H1 (cell line): ENCODE measurements at regions not wholly inside any gene's neighbourhood (a gene's known extent, or its start where the extent isn't known, plus 50 kb on each side); places are given as distances from the start of the nearest gene placed in this dataset.

Experiments
- CTCF ChIA-PET: fragments of 300-600 bp; sonication (Branson Sonifier 250); formaldehyde crosslinking; loops from one replicate; lab custom pipeline; 2021; ENCODE audit not compliant: partially characterized antibody; lab: Charles Lee
- POLR2A ChIA-PET: fragments of 300-600 bp; sonication (Branson Sonifier 250); formaldehyde crosslinking; loops from one replicate; lab custom pipeline; 2021; ENCODE audit warnings: inconsistent platforms; ENCODE audit not compliant: partially characterized antibody; lab: Charles Lee
- DNase-seq, 2 experiments: peaks; one replicate each; pipeline versions ENCODE4 v3.0.0 to v3.0.0-alpha.2; 2010 to 2022; ENCODE audit warnings: low spot score in 2 of 2, low read depth in 1 of 2, mixed read lengths in 1 of 2
- FAIRE-seq: peaks from 2 replicates; lab custom pipeline; 2011; peaks lifted over from hg19 to GRCh38; lab: Jason Lieb, UNC
- H2AFZ ChIP-seq: 2 replicates; pipeline ENCODE4 v1.8.1; 2012; ENCODE audit warnings: low read length, inconsistent platforms
- H2AK5ac ChIP-seq: 2 replicates; pipeline ENCODE4 v1.6.1; 2013; ENCODE audit warnings: low read depth, low read length
- H2BK120ac ChIP-seq: replicated peaks from 2 replicates; pipeline ENCODE3; 2013; ENCODE audit warnings: low read depth, low read length, inconsistent platforms
- H2BK12ac ChIP-seq: 2 replicates; pipeline ENCODE4 v1.6.1; 2013; ENCODE audit warnings: low read depth, low read length
- H2BK15ac ChIP-seq: 2 replicates; pipeline ENCODE4 v1.6.1; 2013; ENCODE audit warnings: low read length
- H2BK20ac ChIP-seq: 2 replicates; pipeline ENCODE4 v1.6.1; 2013; ENCODE audit warnings: low read length
- H2BK5ac ChIP-seq: 2 replicates; pipeline ENCODE4 v1.6.1; 2013; ENCODE audit warnings: low read depth, low read length
- H3K14ac ChIP-seq: 2 replicates; pipeline ENCODE4 v1.6.1; 2013; ENCODE audit warnings: inconsistent platforms; ENCODE audit not compliant: insufficient read length
- H3K18ac ChIP-seq: 2 replicates; pipeline ENCODE4 v1.6.1; 2013; ENCODE audit warnings: low read length; ENCODE audit errors: extremely low read depth
- H3K23ac ChIP-seq: 2 replicates; pipeline ENCODE4 v1.6.1; 2013; ENCODE audit warnings: inconsistent platforms; ENCODE audit not compliant: insufficient read length
- H3K23me2 ChIP-seq: 2 replicates; pipeline ENCODE4 v1.6.1; 2013; ENCODE audit warnings: low read depth, low read length
- H3K27ac ChIP-seq: 2 replicates; pipeline ENCODE4 v1.6.1; 2011; ENCODE audit warnings: low read depth, low read length, inconsistent platforms
- H3K27me3 ChIP-seq, 4 experiments: replicated peaks in 1 of 4; 1 replicate in 1 of 4; 2 replicates in 3 of 4; pipeline versions ENCODE4 v1.6.1 to v1.8.1; 2011 to 2013; ENCODE audit warnings: low read length in 3 of 4, mild to moderate bottlenecking in 3 of 4, inconsistent platforms in 2 of 4, mixed read lengths in 2 of 4, moderate library complexity in 1 of 4; ENCODE audit not compliant: control insufficient read depth in 3 of 4, insufficient read depth in 3 of 4; ENCODE audit errors: extremely low read depth in 1 of 4
- H3K36me3 ChIP-seq, 4 experiments: 2 replicates each; pipeline versions ENCODE4 v1.6.1 to v1.8.1; 2011 to 2013; ENCODE audit warnings: mild to moderate bottlenecking in 4 of 4, low read length in 3 of 4, moderate library complexity in 2 of 4, control low read depth in 1 of 4, inconsistent platforms in 1 of 4; ENCODE audit not compliant: insufficient read depth in 4 of 4, control insufficient read depth in 2 of 4
- H3K4ac ChIP-seq: replicated peaks from 2 replicates; pipeline ENCODE3; 2013; ENCODE audit warnings: low read length, low read depth, mixed read lengths, inconsistent platforms; ENCODE audit not compliant: insufficient read length
- H3K4me1 ChIP-seq, 4 experiments: replicated peaks in 1 of 4; 1 replicate in 1 of 4; 2 replicates in 3 of 4; pipeline versions ENCODE4 v1.6.1 to v1.8.1; 2011 to 2013; ENCODE audit warnings: low read length in 3 of 4, inconsistent platforms in 2 of 4, mixed read lengths in 1 of 4; ENCODE audit not compliant: insufficient read depth in 4 of 4, control insufficient read depth in 3 of 4
- H3K4me2 ChIP-seq, 2 experiments: 2 replicates each; pipeline versions ENCODE4 v1.6.1 to v1.8.1; 2011 to 2013; ENCODE audit warnings: low read depth in 2 of 2, low read length in 2 of 2, control low read depth in 1 of 2, inconsistent platforms in 1 of 2, mild to moderate bottlenecking in 1 of 2; ENCODE audit not compliant: insufficient read depth in 1 of 2
- H3K4me3 ChIP-seq, 4 experiments: fragments of 200-600, 300-600 bp in 1 of 4; sonication (generic), shearing (Covaris generic), sonication (Bioruptor Twin) in 1 of 4; 2 replicates each; pipeline versions ENCODE4 v1.5.1 to v1.8.1; 2011 to 2016; ENCODE audit warnings: low read length in 4 of 4, low read depth in 3 of 4, control low read depth in 2 of 4, inconsistent platforms in 2 of 4, mild to moderate bottlenecking in 2 of 4, mixed read lengths in 1 of 4, moderate library complexity in 1 of 4; ENCODE audit not compliant: insufficient read depth in 2 of 4; ENCODE audit errors: extremely low read depth in 1 of 4
- H3K56ac ChIP-seq: replicated peaks from 2 replicates; pipeline ENCODE3; 2013; ENCODE audit warnings: low read depth, mild to moderate bottlenecking, mixed read lengths, low read length, inconsistent platforms; ENCODE audit not compliant: insufficient read length
- H3K79me1 ChIP-seq: 2 replicates; pipeline ENCODE4 v1.6.1; 2013; ENCODE audit warnings: low read depth, low read length, control low read depth
- H3K79me2 ChIP-seq, 2 experiments: 2 replicates each; pipeline versions ENCODE4 v1.6.1 to v1.8.1; 2012 to 2013; ENCODE audit warnings: low read length in 2 of 2, mild to moderate bottlenecking in 2 of 2, inconsistent platforms in 1 of 2; ENCODE audit not compliant: insufficient read depth in 2 of 2, control insufficient read depth in 1 of 2
- H3K9ac ChIP-seq, 4 experiments: replicated peaks in 1 of 4; 1 replicate in 1 of 4; 2 replicates in 3 of 4; pipeline versions ENCODE4 v1.6.1 to v1.8.1; 2011 to 2013; ENCODE audit warnings: low read depth in 3 of 4, low read length in 3 of 4, control low read depth in 2 of 4, mild to moderate bottlenecking in 2 of 4, moderate library complexity in 2 of 4, inconsistent platforms in 1 of 4; ENCODE audit errors: extremely low read depth in 1 of 4
- H3K9me3 ChIP-seq, 2 experiments: 2 replicates each; pipeline versions ENCODE4 v1.6.1 to v1.8.1; 2012 to 2013; ENCODE audit warnings: mild to moderate bottlenecking in 2 of 2, moderate library complexity in 2 of 2, control low read depth in 1 of 2, inconsistent platforms in 1 of 2, low read depth in 1 of 2, low read length in 1 of 2, mixed read lengths in 1 of 2; ENCODE audit not compliant: insufficient read depth in 2 of 2
- H4K20me1 ChIP-seq, 2 experiments: replicated peaks in 1 of 2; 2 replicates each; pipeline versions ENCODE3 to v1.8.1; 2011 to 2013; ENCODE audit warnings: inconsistent platforms in 2 of 2, low read length in 2 of 2, mild to moderate bottlenecking in 1 of 2; ENCODE audit not compliant: insufficient read depth in 2 of 2, control insufficient read depth in 1 of 2
- H4K5ac ChIP-seq: 2 replicates; pipeline ENCODE4 v1.6.1; 2013; ENCODE audit warnings: low read length, low read depth, mixed read lengths, inconsistent platforms; ENCODE audit not compliant: insufficient read length
- H4K8ac ChIP-seq: 2 replicates; pipeline ENCODE4 v1.8.0; 2013; ENCODE audit warnings: mild to moderate bottlenecking, moderate library complexity, low read length, inconsistent platforms; ENCODE audit not compliant: insufficient read depth; ENCODE audit errors: extremely low read depth
- H4K91ac ChIP-seq: replicated peaks from 2 replicates; pipeline ENCODE3; 2013; ENCODE audit warnings: low read length, mixed read lengths, inconsistent platforms; ENCODE audit not compliant: insufficient read length
- ASH2L ChIP-seq: fragments of 200-600, 300-600 bp; sonication (generic); IDR thresholded peaks from one replicate; pipeline ENCODE4 v1.7.1; 2017; ENCODE audit warnings: low read length
- ATF3 ChIP-seq: IDR thresholded peaks from 2 replicates; pipeline ENCODE4 v1.6.1; 2011; ENCODE audit warnings: low read depth, mild to moderate bottlenecking, low read length; ENCODE audit not compliant: insufficient read depth
- BACH1 ChIP-seq: IDR thresholded peaks from 2 replicates; pipeline ENCODE4 v1.6.1; 2012; ENCODE audit warnings: low read length, improper control_type of control experiment
- CTBP2 ChIP-seq: IDR thresholded peaks from 2 replicates; pipeline ENCODE4 v1.7.0; 2011; ENCODE audit warnings: borderline replicate concordance, mild to moderate bottlenecking, moderate library complexity, mixed read lengths, low read length; ENCODE audit not compliant: insufficient read depth, insufficient read length
- HDAC2 ChIP-seq, 2 experiments: fragments of 300-600 bp in 1 of 2; sonication (generic) in 1 of 2; IDR thresholded peaks; 2 replicates each; pipeline ENCODE4 v1.6.1; 2011 to 2012; ENCODE audit warnings: low read depth in 2 of 2, low read length in 2 of 2, mild to moderate bottlenecking in 2 of 2, moderate library complexity in 2 of 2, borderline replicate concordance in 1 of 2, inconsistent platforms in 1 of 2
- JUN ChIP-seq: IDR thresholded peaks from 2 replicates; pipeline ENCODE4 v1.6.1; 2011; ENCODE audit warnings: low read depth, mild to moderate bottlenecking, improper control_type of control experiment, low read length
- KDM5A ChIP-seq: fragments of 200-600 bp; IDR thresholded peaks from 2 replicates; pipeline ENCODE4 v1.7.1; 2012; ENCODE audit warnings: mild to moderate bottlenecking, low read length, inconsistent platforms, mixed read lengths
- NRF1 ChIP-seq: IDR thresholded peaks from 2 replicates; pipeline ENCODE4 v1.6.1; 2011; ENCODE audit warnings: mild to moderate bottlenecking, low read depth, low read length, improper control_type of control experiment
- USF2 ChIP-seq: IDR thresholded peaks from 2 replicates; pipeline ENCODE4 v1.6.1; 2011; ENCODE audit warnings: low read length, improper control_type of control experiment
- YY1 ChIP-seq: IDR thresholded peaks from 2 replicates; pipeline ENCODE4 v1.6.1; 2011; ENCODE audit warnings: low read depth, mild to moderate bottlenecking, low read length
- WGBS, 2 experiments: shearing (Covaris generic) in 1 of 2; methylation state at CpG; one replicate each; pipeline versions ENCODE4 v1.1.6 to v1.1.7; 2013 to 2015; ENCODE audit warnings: low lambda C conversion rate in 2 of 2, mixed read lengths in 2 of 2, inconsistent platforms in 1 of 2, low coverage in 1 of 2, missing lambda C conversion rate in 1 of 2; ENCODE audit not compliant: insufficient replicate concordance in 2 of 2, insufficient coverage in 1 of 2, insufficient read length in 1 of 2; ENCODE audit errors: extremely low coverage in 1 of 2, missing lambda C conversion rate in 1 of 2; 5-methylcytosine and 5-hydroxymethylcytosine counted together

GRCh38 chr7:156279635-156280034, 360.9 kb upstream of the RNF32 start:
- H4K5ac ChIP-seq, result no peak overlapping the region
- no peaks in the 10 kb centered on the region for H3K23me2 ChIP-seq
- H3K9ac ChIP-seq, result no peak overlapping the region
- 86% methylated on average over 4 of the region's 4 CpGs; no CpG with 5 or more reads in 1 of the 2 experiments for WGBS, 2 experiments
- no peak overlapping the region for H2AK5ac ChIP-seq
- no peak for DNase-seq
- H3K79me2 ChIP-seq, result no peaks in the 10 kb centered on the region
- no peak overlapping the region for H2BK20ac ChIP-seq
- H2BK12ac ChIP-seq, result no peak overlapping the region
- H2BK120ac ChIP-seq, result no peak overlapping the region
- no peak overlapping the region for H3K18ac ChIP-seq
- no peak for FAIRE-seq
- no peak overlapping the region for H4K8ac ChIP-seq
- no peaks in the 10 kb centered on the region for H3K79me1 ChIP-seq
- H3K9me3 ChIP-seq, result peaks cover 0 to 6% of the 10 kb centered on the region in 2 experiments; a peak in 1 of 4 replicates
- H4K20me1 ChIP-seq, result no peaks in the 10 kb centered on the region
- no peaks in the 10 kb centered on the region for H3K27me3 ChIP-seq
- H3K4me3 ChIP-seq, result no peak overlapping the region
- no peaks in the 10 kb centered on the region for H3K4me1 ChIP-seq
- no peaks in the 10 kb centered on the region for H3K36me3 ChIP-seq
- H2AFZ ChIP-seq, result no peak overlapping the region
- H2BK15ac ChIP-seq, result no peak overlapping the region
- H3K14ac ChIP-seq, result no peak overlapping the region
- TF ChIP-seq HDAC2 (IDR thresholded peaks at IDR 0.05; ENCODE audit: borderline replicate concordance in 1 of 2, low read depth in 2 of 2, low read length in 2 of 2) (no peak), ATF3 (no peak), JUN (no peak), KDM5A (no peak), YY1 (no peak), BACH1 (no peak), ASH2L (no peak), CTBP2 (no peak), USF2 (no peak), NRF1 (no peak)
- ChIA-PET POLR2A (no interaction called here), CTCF (no interaction called here)
- no peak overlapping the region for H3K4me2 ChIP-seq
- H3K27ac ChIP-seq, result no peak overlapping the region
- no peak overlapping the region for H3K23ac ChIP-seq
- no peak overlapping the region for H4K91ac ChIP-seq
- no peak overlapping the region for H3K56ac ChIP-seq
- H3K4ac ChIP-seq, result no peak overlapping the region
- no peak overlapping the region for H2BK5ac ChIP-seq
